ENCODE measurements at regions not wholly inside any gene's neighbourhood (a gene's known extent, or its start where the extent isn't known, plus 50 kb on each side); places are given as distances from the start of the nearest gene placed in this dataset.

DNA sequence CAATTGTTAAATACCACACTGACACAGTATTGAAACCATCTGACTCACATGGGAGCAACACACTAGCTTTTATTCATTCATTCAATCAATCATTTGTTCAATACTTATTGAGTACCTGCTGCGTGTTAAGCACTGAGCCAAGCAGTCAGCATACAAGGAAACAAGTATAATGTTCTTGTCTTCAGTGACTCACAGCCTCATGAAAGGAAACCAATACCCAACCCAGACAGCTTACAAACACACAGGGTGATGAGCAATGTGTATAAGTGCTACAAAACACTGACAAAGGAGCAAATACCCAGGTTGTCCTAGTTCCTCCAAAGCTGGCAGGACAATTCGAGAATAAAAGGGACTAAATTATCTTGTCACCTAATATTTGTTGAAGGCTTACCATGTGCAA is 67.6 kb upstream of the RASEF start:
- TF ChIP-seq, protein P1, sequence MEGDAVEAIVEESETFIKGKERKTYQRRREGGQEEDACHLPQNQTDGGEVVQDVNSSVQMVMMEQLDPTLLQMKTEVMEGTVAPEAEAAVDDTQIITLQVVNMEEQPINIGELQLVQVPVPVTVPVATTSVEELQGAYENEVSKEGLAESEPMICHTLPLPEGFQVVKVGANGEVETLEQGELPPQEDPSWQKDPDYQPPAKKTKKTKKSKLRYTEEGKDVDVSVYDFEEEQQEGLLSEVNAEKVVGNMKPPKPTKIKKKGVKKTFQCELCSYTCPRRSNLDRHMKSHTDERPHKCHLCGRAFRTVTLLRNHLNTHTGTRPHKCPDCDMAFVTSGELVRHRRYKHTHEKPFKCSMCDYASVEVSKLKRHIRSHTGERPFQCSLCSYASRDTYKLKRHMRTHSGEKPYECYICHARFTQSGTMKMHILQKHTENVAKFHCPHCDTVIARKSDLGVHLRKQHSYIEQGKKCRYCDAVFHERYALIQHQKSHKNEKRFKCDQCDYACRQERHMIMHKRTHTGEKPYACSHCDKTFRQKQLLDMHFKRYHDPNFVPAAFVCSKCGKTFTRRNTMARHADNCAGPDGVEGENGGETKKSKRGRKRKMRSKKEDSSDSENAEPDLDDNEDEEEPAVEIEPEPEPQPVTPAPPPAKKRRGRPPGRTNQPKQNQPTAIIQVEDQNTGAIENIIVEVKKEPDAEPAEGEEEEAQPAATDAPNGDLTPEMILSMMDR (conservative IDR thresholded peaks at IDR 0.05; ENCODE audit: low read depth in 2 of 2) = no peak
- TF ChIP-seq EZH2phosphoT487 (IDR thresholded peaks at IDR 0.05; ENCODE audit: unreplicated experiment) (no peak), EZH2 (IDR thresholded peaks at IDR 0.05; ENCODE audit: low read depth, unreplicated experiment) (no peak), ZNF114 (CRISPR knock-in tag; IDR thresholded peaks at IDR 0.05) (no peak), POLR2AphosphoS5 (IDR thresholded peaks at IDR 0.05; ENCODE audit: low read depth) (no peak), REST (IDR thresholded peaks at IDR 0.05; ENCODE audit: unreplicated experiment) (no peak), NANOG (IDR thresholded peaks at IDR 0.05; ENCODE audit: borderline replicate concordance) (no peak), CREB1 (CRISPR knock-in tag; IDR thresholded peaks at IDR 0.05; ENCODE audit: low read depth) (no peak), ZNF331 (CRISPR knock-in tag; IDR thresholded peaks at IDR 0.05; ENCODE audit: low read depth) (no peak), JUNB (IDR thresholded peaks at IDR 0.05; ENCODE audit: unreplicated experiment) (no peak)
- TF ChIP-seq, protein P2, sequence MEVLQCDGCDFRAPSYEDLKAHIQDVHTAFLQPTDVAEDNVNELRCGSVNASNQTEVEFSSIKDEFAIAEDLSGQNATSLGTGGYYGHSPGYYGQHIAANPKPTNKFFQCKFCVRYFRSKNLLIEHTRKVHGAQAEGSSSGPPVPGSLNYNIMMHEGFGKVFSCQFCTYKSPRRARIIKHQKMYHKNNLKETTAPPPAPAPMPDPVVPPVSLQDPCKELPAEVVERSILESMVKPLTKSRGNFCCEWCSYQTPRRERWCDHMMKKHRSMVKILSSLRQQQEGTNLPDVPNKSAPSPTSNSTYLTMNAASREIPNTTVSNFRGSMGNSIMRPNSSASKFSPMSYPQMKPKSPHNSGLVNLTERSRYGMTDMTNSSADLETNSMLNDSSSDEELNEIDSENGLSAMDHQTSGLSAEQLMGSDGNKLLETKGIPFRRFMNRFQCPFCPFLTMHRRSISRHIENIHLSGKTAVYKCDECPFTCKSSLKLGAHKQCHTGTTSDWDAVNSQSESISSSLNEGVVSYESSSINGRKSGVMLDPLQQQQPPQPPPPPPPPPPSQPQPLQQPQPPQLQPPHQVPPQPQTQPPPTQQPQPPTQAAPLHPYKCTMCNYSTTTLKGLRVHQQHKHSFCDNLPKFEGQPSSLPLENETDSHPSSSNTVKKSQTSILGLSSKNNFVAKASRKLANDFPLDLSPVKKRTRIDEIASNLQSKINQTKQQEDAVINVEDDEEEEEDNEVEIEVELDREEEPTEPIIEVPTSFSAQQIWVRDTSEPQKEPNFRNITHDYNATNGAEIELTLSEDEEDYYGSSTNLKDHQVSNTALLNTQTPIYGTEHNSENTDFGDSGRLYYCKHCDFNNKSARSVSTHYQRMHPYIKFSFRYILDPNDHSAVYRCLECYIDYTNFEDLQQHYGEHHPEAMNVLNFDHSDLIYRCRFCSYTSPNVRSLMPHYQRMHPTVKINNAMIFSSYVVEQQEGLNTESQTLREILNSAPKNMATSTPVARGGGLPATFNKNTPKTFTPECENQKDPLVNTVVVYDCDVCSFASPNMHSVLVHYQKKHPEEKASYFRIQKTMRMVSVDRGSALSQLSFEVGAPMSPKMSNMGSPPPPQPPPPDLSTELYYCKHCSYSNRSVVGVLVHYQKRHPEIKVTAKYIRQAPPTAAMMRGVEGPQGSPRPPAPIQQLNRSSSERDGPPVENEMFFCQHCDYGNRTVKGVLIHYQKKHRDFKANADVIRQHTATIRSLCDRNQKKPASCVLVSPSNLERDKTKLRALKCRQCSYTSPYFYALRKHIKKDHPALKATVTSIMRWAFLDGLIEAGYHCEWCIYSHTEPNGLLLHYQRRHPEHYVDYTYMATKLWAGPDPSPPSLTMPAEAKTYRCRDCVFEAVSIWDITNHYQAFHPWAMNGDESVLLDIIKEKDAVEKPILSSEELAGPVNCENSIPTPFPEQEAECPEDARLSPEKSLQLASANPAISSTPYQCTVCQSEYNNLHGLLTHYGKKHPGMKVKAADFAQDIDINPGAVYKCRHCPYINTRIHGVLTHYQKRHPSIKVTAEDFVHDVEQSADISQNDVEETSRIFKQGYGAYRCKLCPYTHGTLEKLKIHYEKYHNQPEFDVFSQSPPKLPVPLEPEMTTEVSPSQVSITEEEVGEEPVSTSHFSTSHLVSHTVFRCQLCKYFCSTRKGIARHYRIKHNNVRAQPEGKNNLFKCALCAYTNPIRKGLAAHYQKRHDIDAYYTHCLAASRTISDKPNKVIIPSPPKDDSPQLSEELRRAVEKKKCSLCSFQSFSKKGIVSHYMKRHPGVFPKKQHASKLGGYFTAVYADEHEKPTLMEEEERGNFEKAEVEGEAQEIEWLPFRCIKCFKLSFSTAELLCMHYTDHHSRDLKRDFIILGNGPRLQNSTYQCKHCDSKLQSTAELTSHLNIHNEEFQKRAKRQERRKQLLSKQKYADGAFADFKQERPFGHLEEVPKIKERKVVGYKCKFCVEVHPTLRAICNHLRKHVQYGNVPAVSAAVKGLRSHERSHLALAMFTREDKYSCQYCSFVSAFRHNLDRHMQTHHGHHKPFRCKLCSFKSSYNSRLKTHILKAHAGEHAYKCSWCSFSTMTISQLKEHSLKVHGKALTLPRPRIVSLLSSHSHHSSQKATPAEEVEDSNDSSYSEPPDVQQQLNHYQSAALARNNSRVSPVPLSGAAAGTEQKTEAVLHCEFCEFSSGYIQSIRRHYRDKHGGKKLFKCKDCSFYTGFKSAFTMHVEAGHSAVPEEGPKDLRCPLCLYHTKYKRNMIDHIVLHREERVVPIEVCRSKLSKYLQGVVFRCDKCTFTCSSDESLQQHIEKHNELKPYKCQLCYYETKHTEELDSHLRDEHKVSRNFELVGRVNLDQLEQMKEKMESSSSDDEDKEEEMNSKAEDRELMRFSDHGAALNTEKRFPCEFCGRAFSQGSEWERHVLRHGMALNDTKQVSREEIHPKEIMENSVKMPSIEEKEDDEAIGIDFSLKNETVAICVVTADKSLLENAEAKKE (CRISPR knock-in tag; IDR thresholded peaks at IDR 0.05) = no peak
- TF ChIP-seq, protein P3, sequence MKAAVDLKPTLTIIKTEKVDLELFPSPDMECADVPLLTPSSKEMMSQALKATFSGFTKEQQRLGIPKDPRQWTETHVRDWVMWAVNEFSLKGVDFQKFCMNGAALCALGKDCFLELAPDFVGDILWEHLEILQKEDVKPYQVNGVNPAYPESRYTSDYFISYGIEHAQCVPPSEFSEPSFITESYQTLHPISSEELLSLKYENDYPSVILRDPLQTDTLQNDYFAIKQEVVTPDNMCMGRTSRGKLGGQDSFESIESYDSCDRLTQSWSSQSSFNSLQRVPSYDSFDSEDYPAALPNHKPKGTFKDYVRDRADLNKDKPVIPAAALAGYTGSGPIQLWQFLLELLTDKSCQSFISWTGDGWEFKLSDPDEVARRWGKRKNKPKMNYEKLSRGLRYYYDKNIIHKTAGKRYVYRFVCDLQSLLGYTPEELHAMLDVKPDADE (IDR thresholded peaks at IDR 0.05) = no peak
